ENCODE measurements at regions not wholly inside any gene's neighbourhood (a gene's known extent, or its start where the extent isn't known, plus 50 kb on each side); places are given as distances from the start of the nearest gene placed in this dataset.

- H3K4me1 Mint-ChIP-seq: peaks cover 18 to 26% of the 10 kb centered on the region in 2 experiments
- H3K18ac ChIP-seq (ENCODE audit: insufficient read length, low read depth, low read length): no peak overlapping the region
- H3K4ac ChIP-seq (ENCODE audit: low read depth, low read length): no peak overlapping the region
- no peaks in the 10 kb centered on the region for H3K23me2 ChIP-seq (ENCODE audit: insufficient read length, low read depth, low read length, poor library complexity, severe bottlenecking)
- H3K27me3 Mint-ChIP-seq (ENCODE audit: low read depth): peaks cover 9% of the 10 kb centered on the region
- H3K14ac ChIP-seq (ENCODE audit: insufficient read depth, low read length): no peak overlapping the region
- no peak overlapping the region for H4K91ac ChIP-seq (ENCODE audit: insufficient read length, low read depth, low read length)
- no peak overlapping the region for H3K56ac ChIP-seq (ENCODE audit: insufficient read length, low read depth, low read length)
- no peak overlapping the region for H2AFZ ChIP-seq (ENCODE audit: low read length)
- no peak overlapping the region for H2BK120ac ChIP-seq (ENCODE audit: low read depth, low read length, poor library complexity, severe bottlenecking)
- no peaks in the 10 kb centered on the region for H3K27me3 ChIP-seq (ENCODE audit: insufficient read depth, low read length)
- WGBS (ENCODE audit: extremely low coverage, insufficient read length, low lambda C conversion rate): no CpG with 5 or more reads among the region's 2 CpGs
- H3K27ac Mint-ChIP-seq: peak overlapping the region in 1 of 3 experiments; percentile 7; a peak in 1 of 7 replicates
- H3K9me3 ChIP-seq (ENCODE audit: control insufficient read depth, low read depth, low read length): no peaks in the 10 kb centered on the region
- H3K9me3 Mint-ChIP-seq: no peaks in the 10 kb centered on the region; a peak in 1 of 5 replicates
- no peak overlapping the region for H2BK20ac ChIP-seq (ENCODE audit: low read depth, low read length, poor library complexity, severe bottlenecking)
- DNase-seq: no peak
- TF ChIP-seq CTCF (conservative IDR thresholded peaks at IDR 0.05): no peak
- H4K8ac ChIP-seq (replicated peaks; ENCODE audit: insufficient read length, low read depth, low read length): no peak overlapping the region
- H2BK5ac ChIP-seq (ENCODE audit: insufficient read length, low read length): no peak overlapping the region
- no peaks in the 10 kb centered on the region for H3K36me3 Mint-ChIP-seq (ENCODE audit: insufficient read depth in 1 of 3, low read depth in 3 of 3)
- H3K23ac ChIP-seq (ENCODE audit: insufficient read length, low read depth, low read length): no peak overlapping the region
- H4K5ac ChIP-seq (ENCODE audit: insufficient read length, low read depth, low read length): no peak overlapping the region
- H3K4me3 Mint-ChIP-seq: no peak overlapping the region; a peak in 1 of 5 replicates
- no peak overlapping the region for H2AK5ac ChIP-seq (ENCODE audit: insufficient read length, low read length)
- H3K79me2 ChIP-seq (ENCODE audit: insufficient read depth, low read length): no peaks in the 10 kb centered on the region
- H4K20me1 ChIP-seq (ENCODE audit: control insufficient read depth, insufficient read depth, insufficient read length): no peaks in the 10 kb centered on the region
- no peak overlapping the region for H2BK12ac ChIP-seq (ENCODE audit: insufficient read length, low read depth, low read length)
- H3K9ac ChIP-seq (ENCODE audit: extremely low read depth, insufficient read length, low read length): no peak overlapping the region
- no peak overlapping the region for H3K27ac ChIP-seq (ENCODE audit: insufficient read length, low read depth, low read length)
- no peak overlapping the region for H3K4me2 ChIP-seq (ENCODE audit: insufficient read depth, insufficient read length, low read length)
- no peak overlapping the region for H3T11ph ChIP-seq (ENCODE audit: low read length)
- H3K4me1 ChIP-seq (ENCODE audit: insufficient read depth, low read length): no peaks in the 10 kb centered on the region
- H3K79me1 ChIP-seq (ENCODE audit: insufficient read depth, low read depth, low read length, poor library complexity, severe bottlenecking): no peaks in the 10 kb centered on the region
- H2BK15ac ChIP-seq (ENCODE audit: low read depth, low read length): no peak overlapping the region
Observed at GRCh38 chr6:166686317-166686716, 59.3 kb upstream of the RPS6KA2 start.

All from H9 (cell line).